Prostate gland (tissue), 2 donors: ENCODE measurements at regions not wholly inside any gene's neighbourhood (a gene's known extent, or its start where the extent isn't known, plus 50 kb on each side); places are given as distances from the start of the nearest gene placed in this dataset.

Experiments used
- DNase-seq: peaks from one replicate; pipeline ENCODE4 v3.0.0-alpha.2; 2019; ENCODE audit warnings: low spot score
- H3K27ac ChIP-seq, 2 donors: fragments of 200-600 bp; sonication (generic); 2 replicates each; pipeline ENCODE4 v1.5.1; 2017 to 2019
- H3K27me3 ChIP-seq: fragments of 200-600 bp; sonication (generic); replicated peaks from 2 replicates; pipeline ENCODE4 v1.5.1; 2019; ENCODE audit not compliant: insufficient read depth
- H3K36me3 ChIP-seq, 2 donors: fragments of 200-600 bp; sonication (generic); 1 replicate in 1 of 2; 2 replicates in 1 of 2; pipeline versions ENCODE4 v1.5.1 to v1.8.1; 2017 to 2019
- H3K4me1 ChIP-seq: fragments of 200-600 bp; sonication (generic); replicated peaks from 2 replicates; pipeline ENCODE4 v1.5.1; 2019
- H3K4me3 ChIP-seq, 2 donors: fragments of 200-600 bp; sonication (generic); 2 replicates each; pipeline ENCODE4 v1.5.1; 2017 to 2019
- H3K9me3 ChIP-seq: fragments of 200-600 bp; sonication (generic); 2 replicates; pipeline ENCODE4 v1.5.1; 2017
- POLR2A ChIP-seq: fragments of 450-650 bp; IDR thresholded peaks from one replicate; pipeline ENCODE4 v1.6.1; 2016; ENCODE audit warnings: antibody characterized with exemption, mild to moderate bottlenecking
- POLR2AphosphoS5 ChIP-seq: sonication (generic); formaldehyde crosslinking; IDR thresholded peaks from one replicate; pipeline ENCODE4 v1.6.1; 2017; ENCODE audit warnings: antibody characterized with exemption
- WGBS: methylation state at CpG from one replicate; pipeline ENCODE4 v1.1.5; 2018; 5-methylcytosine and 5-hydroxymethylcytosine counted together
- intact Hi-C: fragments of 100-400 bp; cut with DNase I; formaldehyde crosslinking; loops from one replicate; pipeline ENCODE4 v1.14.2; 2022
- TF ChIP-seq, protein P1 (sequence below), 4 experiments: fragments of 200-600 bp in 2 of 4; fragments of 450-650 bp in 2 of 4; sonication (generic) in 2 of 4; IDR thresholded peaks; 1 replicate in 3 of 4; 2 replicates in 1 of 4; pipeline ENCODE4 v1.5.1; 2016 to 2019; ENCODE audit warnings: antibody characterized with exemption in 4 of 4, mild to moderate bottlenecking in 2 of 4, moderate library complexity in 2 of 4

DNA sequence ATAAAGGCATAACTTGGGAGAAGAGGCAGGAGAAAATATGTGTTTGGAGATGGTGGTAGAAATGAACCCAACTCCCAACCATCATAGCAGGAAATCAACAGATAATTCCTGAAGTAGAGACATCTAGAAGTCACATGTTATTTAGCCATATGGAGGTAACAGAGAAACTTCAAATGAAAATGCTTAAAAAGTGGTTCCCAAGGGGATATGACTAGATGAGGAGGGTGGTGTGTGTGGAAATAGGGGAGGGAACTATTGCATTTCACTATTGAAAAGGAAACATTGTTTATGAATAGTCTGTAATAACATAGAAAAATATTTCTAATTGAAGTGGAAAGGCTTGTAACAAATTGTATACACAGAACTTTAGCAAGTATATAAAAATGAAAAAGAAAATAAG, 412.0 kb downstream of the SHISA9 start:
- Histone ChIP-seq H3K4me3 (no peak overlapping the region), H3K9me3 (no peaks in the 10 kb centered on the region), H3K27me3 (no peaks in the 10 kb centered on the region), H3K36me3 (no peaks in the 10 kb centered on the region), H3K4me1 (no peaks in the 10 kb centered on the region), H3K27ac (no peak overlapping the region)
- TF ChIP-seq, protein P1, sequence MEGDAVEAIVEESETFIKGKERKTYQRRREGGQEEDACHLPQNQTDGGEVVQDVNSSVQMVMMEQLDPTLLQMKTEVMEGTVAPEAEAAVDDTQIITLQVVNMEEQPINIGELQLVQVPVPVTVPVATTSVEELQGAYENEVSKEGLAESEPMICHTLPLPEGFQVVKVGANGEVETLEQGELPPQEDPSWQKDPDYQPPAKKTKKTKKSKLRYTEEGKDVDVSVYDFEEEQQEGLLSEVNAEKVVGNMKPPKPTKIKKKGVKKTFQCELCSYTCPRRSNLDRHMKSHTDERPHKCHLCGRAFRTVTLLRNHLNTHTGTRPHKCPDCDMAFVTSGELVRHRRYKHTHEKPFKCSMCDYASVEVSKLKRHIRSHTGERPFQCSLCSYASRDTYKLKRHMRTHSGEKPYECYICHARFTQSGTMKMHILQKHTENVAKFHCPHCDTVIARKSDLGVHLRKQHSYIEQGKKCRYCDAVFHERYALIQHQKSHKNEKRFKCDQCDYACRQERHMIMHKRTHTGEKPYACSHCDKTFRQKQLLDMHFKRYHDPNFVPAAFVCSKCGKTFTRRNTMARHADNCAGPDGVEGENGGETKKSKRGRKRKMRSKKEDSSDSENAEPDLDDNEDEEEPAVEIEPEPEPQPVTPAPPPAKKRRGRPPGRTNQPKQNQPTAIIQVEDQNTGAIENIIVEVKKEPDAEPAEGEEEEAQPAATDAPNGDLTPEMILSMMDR (IDR thresholded peaks at IDR 0.05), result no peak
- no peak for TF ChIP-seq POLR2AphosphoS5
- no peak for TF ChIP-seq POLR2A
- intact Hi-C loops, result no loop called here
- DNase-seq, result no peak

DNA sequence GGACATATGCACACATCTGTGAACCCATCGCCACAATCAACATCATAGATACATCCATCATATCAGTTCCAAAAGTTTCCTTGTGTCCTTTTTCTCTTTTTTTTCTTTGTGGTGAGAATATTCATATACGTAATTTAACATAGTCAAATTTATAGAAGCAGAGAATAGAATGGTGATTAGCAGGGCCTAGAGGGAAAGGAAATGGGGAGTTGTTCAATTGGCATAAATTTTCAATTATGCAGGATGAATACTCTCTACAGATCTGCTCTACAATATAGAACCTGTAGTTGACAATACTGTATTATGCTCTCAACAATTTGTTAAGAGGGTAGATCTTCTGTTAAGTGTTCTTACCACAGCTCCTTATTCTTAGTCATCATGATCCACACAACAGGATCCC, 413.2 kb downstream of the SHISA9 start:
- no peaks in the 10 kb centered on the region for H3K36me3 ChIP-seq
- DNase-seq, result no peak
- WGBS, result 50% methylated on average over 2 of the region's 2 CpGs
- H3K27me3 ChIP-seq, result no peaks in the 10 kb centered on the region
- no peaks in the 10 kb centered on the region for H3K4me1 ChIP-seq
- no peak overlapping the region for H3K27ac ChIP-seq
- intact Hi-C loops, result no loop called here
- no peak overlapping the region for H3K4me3 ChIP-seq
- no peaks in the 10 kb centered on the region for H3K9me3 ChIP-seq
- no peak for TF ChIP-seq POLR2AphosphoS5

DNA sequence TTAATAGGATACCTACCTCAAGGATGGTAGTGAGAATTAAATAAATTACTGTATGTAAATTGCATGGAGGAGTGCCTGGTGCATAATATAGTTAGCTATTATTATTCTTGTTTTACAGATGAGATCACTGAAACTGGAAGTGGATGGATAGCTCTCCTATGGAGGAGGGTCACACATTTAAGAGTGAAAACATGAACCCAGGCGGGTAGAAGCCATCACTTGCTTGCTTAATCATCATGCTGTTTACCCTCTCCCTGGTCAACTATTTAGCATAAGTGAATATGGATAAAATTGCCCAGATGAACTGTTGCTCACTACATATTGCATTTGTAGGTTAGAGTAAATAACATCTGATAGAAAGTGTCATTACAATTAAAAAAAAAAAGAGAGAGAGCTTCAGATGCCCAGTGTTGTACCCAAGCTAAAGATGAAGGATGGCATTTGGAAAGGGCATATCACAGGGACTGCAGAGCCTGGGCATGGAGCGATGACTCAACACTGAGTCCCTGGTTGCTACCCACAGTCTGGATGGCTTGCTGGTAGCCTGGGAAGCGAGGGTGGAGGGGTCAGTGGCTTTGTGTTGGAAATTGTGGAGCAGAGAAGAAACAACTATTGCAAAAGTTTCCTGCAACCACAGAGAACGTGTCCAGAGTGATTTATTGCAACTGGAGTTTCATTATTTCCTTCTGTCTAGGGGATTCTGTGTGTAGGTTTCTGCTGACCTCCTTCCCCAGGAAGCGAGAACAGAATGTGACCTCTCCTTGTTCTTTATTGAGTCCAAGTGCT, 414.4 kb downstream of the SHISA9 start:
- Histone ChIP-seq H3K27ac (no peak overlapping the region), H3K4me1 (no peaks in the 10 kb centered on the region), H3K27me3 (no peaks in the 10 kb centered on the region), H3K4me3 (no peak overlapping the region), H3K9me3 (no peaks in the 10 kb centered on the region), H3K36me3 (no peaks in the 10 kb centered on the region)
- intact Hi-C loops, result no loop called here
- TF ChIP-seq, protein P1 (IDR thresholded peaks at IDR 0.05), result no peak
- DNase-seq, result no peak
- WGBS, result 74% methylated on average over 5 of the region's 5 CpGs

DNA sequence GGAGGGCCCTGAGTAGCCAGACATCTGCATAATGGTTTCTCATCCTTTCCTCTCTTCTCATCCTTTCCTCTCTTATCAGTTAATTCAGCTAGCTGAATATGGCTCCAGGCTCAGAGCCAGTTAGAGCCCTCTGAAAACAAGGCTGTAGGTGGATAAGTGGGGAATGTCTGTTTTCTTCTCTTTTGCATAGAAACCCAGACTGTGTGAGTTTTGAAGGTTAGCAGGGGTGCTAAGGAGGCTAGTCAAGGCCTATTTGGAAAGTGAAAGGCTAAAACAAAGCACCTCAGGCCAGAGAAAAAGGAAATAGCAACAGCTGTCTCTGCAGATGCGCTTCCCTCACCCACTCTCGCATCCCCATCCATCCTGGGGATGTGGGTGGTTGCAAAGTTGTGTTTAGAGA, 420.9 kb downstream of the SHISA9 start:
- no peaks in the 10 kb centered on the region for H3K36me3 ChIP-seq
- H3K27me3 ChIP-seq, result no peaks in the 10 kb centered on the region
- TF ChIP-seq POLR2AphosphoS5 (no peak), POLR2A (no peak)
- TF ChIP-seq, protein P1 (IDR thresholded peaks at IDR 0.05), result no peak
- intact Hi-C loops, result no loop called here
- no peaks in the 10 kb centered on the region for H3K9me3 ChIP-seq
- WGBS, result 54% methylated on average over 2 of the region's 2 CpGs
- no peak overlapping the region for H3K27ac ChIP-seq
- no peak overlapping the region for H3K4me3 ChIP-seq
- no peak for DNase-seq
- no peaks in the 10 kb centered on the region for H3K4me1 ChIP-seq

DNA sequence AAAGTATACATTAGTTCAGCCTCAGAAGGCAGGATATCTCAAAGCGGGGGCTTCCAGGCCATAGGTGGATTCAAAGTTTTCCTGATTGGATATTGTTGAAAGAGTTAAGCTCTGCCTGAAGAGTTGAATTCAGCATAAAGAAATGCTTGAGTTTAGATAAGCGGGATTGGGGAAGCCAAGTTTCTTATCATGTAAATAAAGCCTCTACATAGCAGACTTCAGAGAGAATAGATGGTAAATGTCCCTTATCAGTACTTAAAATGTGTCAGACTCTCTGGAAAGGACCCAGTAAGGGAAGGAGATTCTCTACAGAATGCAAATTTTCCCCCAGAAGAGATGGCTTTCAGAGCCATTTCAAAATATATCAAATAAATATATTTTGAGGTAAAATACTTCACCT, 423.5 kb downstream of the SHISA9 start:
- Histone ChIP-seq H3K27me3 (no peaks in the 10 kb centered on the region), H3K36me3 (no peaks in the 10 kb centered on the region), H3K4me1 (no peaks in the 10 kb centered on the region), H3K4me3 (no peak overlapping the region), H3K27ac (no peak overlapping the region), H3K9me3 (no peaks in the 10 kb centered on the region)
- DNase-seq, result no peak
- WGBS, result 78% methylated on average over 2 of the region's 2 CpGs
- TF ChIP-seq POLR2A, result no peak
- TF ChIP-seq POLR2AphosphoS5, result no peak
- TF ChIP-seq, protein P1 (IDR thresholded peaks at IDR 0.05), result no peak
- intact Hi-C loops, result no loop called here
